Sigmoid colon (tissue), 4 donors: ENCODE measurements at regions not wholly inside any gene's neighbourhood (a gene's known extent, or its start where the extent isn't known, plus 50 kb on each side); places are given as distances from the start of the nearest gene placed in this dataset.

Experiments used
- CTCF ChIP-seq, 4 experiments: fragments of 450-650 bp in 3 of 4; fragments of 200-600 bp in 1 of 4; IDR thresholded peaks; one replicate each; pipeline ENCODE4 v1.5.1; 2016 to 2019; ENCODE audit warnings: antibody characterized with exemption in 4 of 4, mild to moderate bottlenecking in 3 of 4, moderate library complexity in 2 of 4
- EP300 ChIP-seq, 4 donors: sonication (generic); formaldehyde crosslinking; IDR thresholded peaks; one replicate each; pipeline ENCODE4 v1.6.1; 2017; ENCODE audit warnings: antibody characterized with exemption in 4 of 4
- POLR2A ChIP-seq, 2 donors: fragments of 450-650 bp; IDR thresholded peaks; one replicate each; pipeline ENCODE4 v1.6.1; 2016; ENCODE audit warnings: antibody characterized with exemption in 2 of 2, mild to moderate bottlenecking in 2 of 2, moderate library complexity in 2 of 2
- POLR2AphosphoS5 ChIP-seq, 4 donors: sonication (generic); formaldehyde crosslinking; IDR thresholded peaks; one replicate each; pipeline ENCODE4 v1.6.1; 2017; ENCODE audit warnings: antibody characterized with exemption in 4 of 4

DNA sequence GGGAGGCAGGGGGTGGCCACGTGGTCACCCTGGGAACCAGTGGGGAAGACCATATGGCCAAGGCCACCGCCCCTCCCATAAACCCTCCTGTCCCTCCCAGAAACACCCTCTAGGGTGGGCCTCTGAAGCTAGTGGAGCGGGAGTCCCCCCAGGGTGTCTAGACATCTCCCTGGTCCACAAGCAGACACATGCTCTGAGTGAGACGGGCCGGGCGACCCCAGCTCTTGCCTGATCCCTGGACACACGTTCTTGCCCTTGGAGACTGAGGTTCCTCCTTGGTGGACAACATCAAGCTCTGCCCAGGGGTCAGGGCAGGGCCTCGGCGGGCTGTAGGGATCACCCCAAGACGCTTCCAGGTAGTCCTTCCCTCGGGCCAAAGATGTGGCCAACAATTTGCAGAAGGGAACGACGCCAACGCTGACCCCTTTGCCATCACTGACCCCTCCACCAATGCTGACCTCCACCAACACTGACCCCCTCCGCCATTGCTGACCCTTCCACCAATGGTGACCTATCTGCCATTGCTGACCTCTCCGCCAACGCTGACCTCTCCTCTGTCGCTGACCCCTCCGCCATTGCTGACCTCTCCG lies 57.1 kb downstream of the FOXL3 start:
- TF ChIP-seq CTCF (IDR thresholded peaks at IDR 0.05) (no peak), POLR2A (IDR thresholded peaks at IDR 0.05) (no peak), POLR2AphosphoS5 (IDR thresholded peaks at IDR 0.05) (no peak), EP300 (IDR thresholded peaks at IDR 0.05) (no peak)
